ENCODE measurements at regions not wholly inside any gene's neighbourhood (a gene's known extent, or its start where the extent isn't known, plus 50 kb on each side); places are given as distances from the start of the nearest gene placed in this dataset.
"Not testable (repeated sequence)": the region's sequence is repeated elsewhere in the genome, so short reads cannot be mapped to it uniquely, and the experiment has no call there.

- DNase-seq: not testable (repeated sequence)
Measured at GRCh38 chr17:445839-446238, 93.2 kb upstream of the RPH3AL start, which contains the start of gene RFLNB. Gene RFLNB, minus strand, starts transcription at chr17:445939.

GRCh38 chr17:444879-445454, 92.4 kb upstream of the RPH3AL start:
- DNase-seq: no peak

- no peak for DNase-seq
Measured at GRCh38 chr17:443109-443508, 90.5 kb upstream of the RPH3AL start.

GRCh38 chr17:441155-441950, 88.7 kb upstream of the RPH3AL start:
- no peak for DNase-seq

GRCh38 chr17:438191-438590, 85.6 kb upstream of the RPH3AL start:
- DNase-seq: no peak

- no peak for DNase-seq
Measured at GRCh38 chr17:437545-437944, 84.9 kb upstream of the RPH3AL start.

- no peak for DNase-seq
Measured at GRCh38 chr17:436571-436970, 84.0 kb upstream of the RPH3AL start.

GRCh38 chr17:432471-432870, 79.9 kb upstream of the RPH3AL start:
- DNase-seq: not testable (repeated sequence)

GRCh38 chr17:431494-431893, 78.9 kb upstream of the RPH3AL start:
- DNase-seq: no peak

- DNase-seq: no peak
Measured at GRCh38 chr17:429589-429988, 77.0 kb upstream of the RPH3AL start.

GRCh38 chr17:428414-428813, 75.8 kb upstream of the RPH3AL start:
- DNase-seq: no peak

- no peak for DNase-seq
Measured at GRCh38 chr17:427891-428290, 75.3 kb upstream of the RPH3AL start.

- no peak for DNase-seq
Measured at GRCh38 chr17:427327-427726, 74.7 kb upstream of the RPH3AL start.

GRCh38 chr17:422196-422930, 69.8 kb upstream of the RPH3AL start:
- DNase-seq: no peak

- DNase-seq: no peak
Measured at GRCh38 chr17:420479-421175, 68.0 kb upstream of the RPH3AL start.

GRCh38 chr17:419073-419735, 66.6 kb upstream of the RPH3AL start:
- no peak for DNase-seq

GRCh38 chr17:418421-418751, 65.8 kb upstream of the RPH3AL start:
- DNase-seq: no peak

GRCh38 chr17:417691-418420, 65.2 kb upstream of the RPH3AL start:
- DNase-seq: no peak

- DNase-seq: no peak
Measured at GRCh38 chr17:416293-417206, 63.9 kb upstream of the RPH3AL start.

- DNase-seq: no peak
Measured at GRCh38 chr17:413706-414380, 61.2 kb upstream of the RPH3AL start.

- DNase-seq: no peak
Measured at GRCh38 chr17:413016-413350, 60.4 kb upstream of the RPH3AL start.

Data from NCI-H1436 treated with DMSO at 0.1 percent for 48 hours (cell line).